H1 (cell line): ENCODE measurements at regions not wholly inside any gene's neighbourhood (a gene's known extent, or its start where the extent isn't known, plus 50 kb on each side); places are given as distances from the start of the nearest gene placed in this dataset.

Source experiments
- CTCF ChIA-PET: fragments of 300-600 bp; sonication (Branson Sonifier 250); formaldehyde crosslinking; loops from one replicate; lab custom pipeline; 2021; ENCODE audit not compliant: partially characterized antibody; lab: Charles Lee
- POLR2A ChIA-PET: fragments of 300-600 bp; sonication (Branson Sonifier 250); formaldehyde crosslinking; loops from one replicate; lab custom pipeline; 2021; ENCODE audit warnings: inconsistent platforms; ENCODE audit not compliant: partially characterized antibody; lab: Charles Lee
- DNase-seq, 2 experiments: peaks; one replicate each; pipeline versions ENCODE4 v3.0.0 to v3.0.0-alpha.2; 2010 to 2022; ENCODE audit warnings: low spot score in 2 of 2, low read depth in 1 of 2, mixed read lengths in 1 of 2
- FAIRE-seq: peaks from 2 replicates; lab custom pipeline; 2011; peaks lifted over from hg19 to GRCh38; lab: Jason Lieb, UNC
- H2AFZ ChIP-seq: 2 replicates; pipeline ENCODE4 v1.8.1; 2012; ENCODE audit warnings: low read length, inconsistent platforms
- H2AK5ac ChIP-seq: 2 replicates; pipeline ENCODE4 v1.6.1; 2013; ENCODE audit warnings: low read depth, low read length
- H2BK120ac ChIP-seq: replicated peaks from 2 replicates; pipeline ENCODE3; 2013; ENCODE audit warnings: low read depth, low read length, inconsistent platforms
- H2BK12ac ChIP-seq: 2 replicates; pipeline ENCODE4 v1.6.1; 2013; ENCODE audit warnings: low read depth, low read length
- H2BK15ac ChIP-seq: 2 replicates; pipeline ENCODE4 v1.6.1; 2013; ENCODE audit warnings: low read length
- H2BK20ac ChIP-seq: 2 replicates; pipeline ENCODE4 v1.6.1; 2013; ENCODE audit warnings: low read length
- H2BK5ac ChIP-seq: 2 replicates; pipeline ENCODE4 v1.6.1; 2013; ENCODE audit warnings: low read depth, low read length
- H3K14ac ChIP-seq: 2 replicates; pipeline ENCODE4 v1.6.1; 2013; ENCODE audit warnings: inconsistent platforms; ENCODE audit not compliant: insufficient read length
- H3K18ac ChIP-seq: 2 replicates; pipeline ENCODE4 v1.6.1; 2013; ENCODE audit warnings: low read length; ENCODE audit errors: extremely low read depth
- H3K23ac ChIP-seq: 2 replicates; pipeline ENCODE4 v1.6.1; 2013; ENCODE audit warnings: inconsistent platforms; ENCODE audit not compliant: insufficient read length
- H3K23me2 ChIP-seq: 2 replicates; pipeline ENCODE4 v1.6.1; 2013; ENCODE audit warnings: low read depth, low read length
- H3K27ac ChIP-seq: 2 replicates; pipeline ENCODE4 v1.6.1; 2011; ENCODE audit warnings: low read depth, low read length, inconsistent platforms
- H3K27me3 ChIP-seq, 4 experiments: replicated peaks in 1 of 4; 1 replicate in 1 of 4; 2 replicates in 3 of 4; pipeline versions ENCODE4 v1.6.1 to v1.8.1; 2011 to 2013; ENCODE audit warnings: low read length in 3 of 4, mild to moderate bottlenecking in 3 of 4, inconsistent platforms in 2 of 4, mixed read lengths in 2 of 4, moderate library complexity in 1 of 4; ENCODE audit not compliant: control insufficient read depth in 3 of 4, insufficient read depth in 3 of 4; ENCODE audit errors: extremely low read depth in 1 of 4
- H3K36me3 ChIP-seq, 4 experiments: 2 replicates each; pipeline versions ENCODE4 v1.6.1 to v1.8.1; 2011 to 2013; ENCODE audit warnings: mild to moderate bottlenecking in 4 of 4, low read length in 3 of 4, moderate library complexity in 2 of 4, control low read depth in 1 of 4, inconsistent platforms in 1 of 4; ENCODE audit not compliant: insufficient read depth in 4 of 4, control insufficient read depth in 2 of 4
- H3K4ac ChIP-seq: replicated peaks from 2 replicates; pipeline ENCODE3; 2013; ENCODE audit warnings: low read length, low read depth, mixed read lengths, inconsistent platforms; ENCODE audit not compliant: insufficient read length
- H3K4me1 ChIP-seq, 4 experiments: replicated peaks in 1 of 4; 1 replicate in 1 of 4; 2 replicates in 3 of 4; pipeline versions ENCODE4 v1.6.1 to v1.8.1; 2011 to 2013; ENCODE audit warnings: low read length in 3 of 4, inconsistent platforms in 2 of 4, mixed read lengths in 1 of 4; ENCODE audit not compliant: insufficient read depth in 4 of 4, control insufficient read depth in 3 of 4
- H3K4me2 ChIP-seq, 2 experiments: 2 replicates each; pipeline versions ENCODE4 v1.6.1 to v1.8.1; 2011 to 2013; ENCODE audit warnings: low read depth in 2 of 2, low read length in 2 of 2, control low read depth in 1 of 2, inconsistent platforms in 1 of 2, mild to moderate bottlenecking in 1 of 2; ENCODE audit not compliant: insufficient read depth in 1 of 2
- H3K4me3 ChIP-seq, 4 experiments: fragments of 200-600, 300-600 bp in 1 of 4; sonication (generic), shearing (Covaris generic), sonication (Bioruptor Twin) in 1 of 4; 2 replicates each; pipeline versions ENCODE4 v1.5.1 to v1.8.1; 2011 to 2016; ENCODE audit warnings: low read length in 4 of 4, low read depth in 3 of 4, control low read depth in 2 of 4, inconsistent platforms in 2 of 4, mild to moderate bottlenecking in 2 of 4, mixed read lengths in 1 of 4, moderate library complexity in 1 of 4; ENCODE audit not compliant: insufficient read depth in 2 of 4; ENCODE audit errors: extremely low read depth in 1 of 4
- H3K56ac ChIP-seq: replicated peaks from 2 replicates; pipeline ENCODE3; 2013; ENCODE audit warnings: low read depth, mild to moderate bottlenecking, mixed read lengths, low read length, inconsistent platforms; ENCODE audit not compliant: insufficient read length
- H3K79me1 ChIP-seq: 2 replicates; pipeline ENCODE4 v1.6.1; 2013; ENCODE audit warnings: low read depth, low read length, control low read depth
- H3K79me2 ChIP-seq, 2 experiments: 2 replicates each; pipeline versions ENCODE4 v1.6.1 to v1.8.1; 2012 to 2013; ENCODE audit warnings: low read length in 2 of 2, mild to moderate bottlenecking in 2 of 2, inconsistent platforms in 1 of 2; ENCODE audit not compliant: insufficient read depth in 2 of 2, control insufficient read depth in 1 of 2
- H3K9ac ChIP-seq, 4 experiments: replicated peaks in 1 of 4; 1 replicate in 1 of 4; 2 replicates in 3 of 4; pipeline versions ENCODE4 v1.6.1 to v1.8.1; 2011 to 2013; ENCODE audit warnings: low read depth in 3 of 4, low read length in 3 of 4, control low read depth in 2 of 4, mild to moderate bottlenecking in 2 of 4, moderate library complexity in 2 of 4, inconsistent platforms in 1 of 4; ENCODE audit errors: extremely low read depth in 1 of 4
- H3K9me3 ChIP-seq, 2 experiments: 2 replicates each; pipeline versions ENCODE4 v1.6.1 to v1.8.1; 2012 to 2013; ENCODE audit warnings: mild to moderate bottlenecking in 2 of 2, moderate library complexity in 2 of 2, control low read depth in 1 of 2, inconsistent platforms in 1 of 2, low read depth in 1 of 2, low read length in 1 of 2, mixed read lengths in 1 of 2; ENCODE audit not compliant: insufficient read depth in 2 of 2
- H4K20me1 ChIP-seq, 2 experiments: replicated peaks in 1 of 2; 2 replicates each; pipeline versions ENCODE3 to v1.8.1; 2011 to 2013; ENCODE audit warnings: inconsistent platforms in 2 of 2, low read length in 2 of 2, mild to moderate bottlenecking in 1 of 2; ENCODE audit not compliant: insufficient read depth in 2 of 2, control insufficient read depth in 1 of 2
- H4K5ac ChIP-seq: 2 replicates; pipeline ENCODE4 v1.6.1; 2013; ENCODE audit warnings: low read length, low read depth, mixed read lengths, inconsistent platforms; ENCODE audit not compliant: insufficient read length
- H4K8ac ChIP-seq: 2 replicates; pipeline ENCODE4 v1.8.0; 2013; ENCODE audit warnings: mild to moderate bottlenecking, moderate library complexity, low read length, inconsistent platforms; ENCODE audit not compliant: insufficient read depth; ENCODE audit errors: extremely low read depth
- H4K91ac ChIP-seq: replicated peaks from 2 replicates; pipeline ENCODE3; 2013; ENCODE audit warnings: low read length, mixed read lengths, inconsistent platforms; ENCODE audit not compliant: insufficient read length
- SAP30 ChIP-seq: fragments of 300-600 bp; sonication (generic); IDR thresholded peaks from 2 replicates; pipeline ENCODE4 v1.7.1; 2012; ENCODE audit warnings: low read length, moderate library complexity, mild to moderate bottlenecking, inconsistent platforms; ENCODE audit not compliant: insufficient read depth, insufficient replicate concordance
- SIN3A ChIP-seq, 2 experiments: IDR thresholded peaks in 1 of 2; conservative IDR thresholded peaks in 1 of 2; 2 replicates each; pipeline ENCODE4 v1.6.1; 2011 to 2012; ENCODE audit warnings: low read length in 2 of 2, improper control_type of control experiment in 1 of 2, low read depth in 1 of 2, mild to moderate bottlenecking in 1 of 2
- SIRT6 ChIP-seq: IDR thresholded peaks from one replicate; pipeline ENCODE4 v1.7.1; 2012; ENCODE audit warnings: low read length, inconsistent platforms
- WGBS, 2 experiments: shearing (Covaris generic) in 1 of 2; methylation state at CpG; one replicate each; pipeline versions ENCODE4 v1.1.6 to v1.1.7; 2013 to 2015; ENCODE audit warnings: low lambda C conversion rate in 2 of 2, mixed read lengths in 2 of 2, inconsistent platforms in 1 of 2, low coverage in 1 of 2, missing lambda C conversion rate in 1 of 2; ENCODE audit not compliant: insufficient replicate concordance in 2 of 2, insufficient coverage in 1 of 2, insufficient read length in 1 of 2; ENCODE audit errors: extremely low coverage in 1 of 2, missing lambda C conversion rate in 1 of 2; 5-methylcytosine and 5-hydroxymethylcytosine counted together
- TF ChIP-seq, protein P1 (sequence below): IDR thresholded peaks from 2 replicates; pipeline ENCODE4 v1.6.1; 2012; ENCODE audit warnings: inconsistent platforms

DNA sequence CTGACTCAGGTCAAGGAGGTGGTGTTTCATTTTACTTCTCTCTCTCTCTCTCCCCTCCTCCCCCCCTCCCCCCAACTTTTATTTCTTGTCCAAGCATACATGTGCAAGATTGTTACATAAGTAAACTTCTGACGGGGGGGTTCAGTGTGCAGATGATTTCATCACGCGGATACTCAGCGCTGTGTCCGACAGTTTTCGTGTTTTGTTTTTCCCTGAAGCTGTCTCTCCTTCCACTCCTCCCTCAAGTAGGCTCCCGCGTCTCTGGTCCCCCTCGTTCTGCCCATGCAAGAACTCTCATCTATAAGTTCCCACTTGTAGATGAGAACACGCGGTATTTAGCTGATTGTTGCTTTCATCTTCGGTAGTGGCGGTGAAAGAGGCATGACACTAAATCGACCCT lies 111.0 kb upstream of the ANKRD30BL start:
- no peak overlapping the region for H3K4me3 ChIP-seq
- H2BK15ac ChIP-seq, result no peak overlapping the region
- no peak for FAIRE-seq
- no peaks in the 10 kb centered on the region for H3K27me3 ChIP-seq
- H3K23me2 ChIP-seq, result no peaks in the 10 kb centered on the region
- no peak overlapping the region for H3K9ac ChIP-seq
- no peak overlapping the region for H3K56ac ChIP-seq
- no peak overlapping the region for H3K27ac ChIP-seq
- no peak overlapping the region for H2BK20ac ChIP-seq
- H3K79me2 ChIP-seq, result no peaks in the 10 kb centered on the region
- H2BK12ac ChIP-seq, result no peak overlapping the region
- H3K14ac ChIP-seq, result no peak overlapping the region
- ChIA-PET POLR2A (no interaction called here), CTCF (no interaction called here)
- H2BK5ac ChIP-seq, result no peak overlapping the region
- no peak overlapping the region for H3K23ac ChIP-seq
- H4K8ac ChIP-seq, result no peak overlapping the region
- no peak overlapping the region for H4K91ac ChIP-seq
- H3K4ac ChIP-seq, result no peak overlapping the region
- H2AK5ac ChIP-seq, result no peak overlapping the region
- H3K79me1 ChIP-seq, result no peaks in the 10 kb centered on the region
- no peaks in the 10 kb centered on the region for H4K20me1 ChIP-seq
- H3K18ac ChIP-seq, result no peak overlapping the region
- no peaks in the 10 kb centered on the region for H3K9me3 ChIP-seq
- TF ChIP-seq SIN3A (conservative IDR thresholded peaks at IDR 0.05 in 1 of 2, IDR thresholded peaks at IDR 0.05 in 1 of 2; ENCODE audit: low read depth in 1 of 2, low read length in 2 of 2), result no peak
- TF ChIP-seq, protein P1, sequence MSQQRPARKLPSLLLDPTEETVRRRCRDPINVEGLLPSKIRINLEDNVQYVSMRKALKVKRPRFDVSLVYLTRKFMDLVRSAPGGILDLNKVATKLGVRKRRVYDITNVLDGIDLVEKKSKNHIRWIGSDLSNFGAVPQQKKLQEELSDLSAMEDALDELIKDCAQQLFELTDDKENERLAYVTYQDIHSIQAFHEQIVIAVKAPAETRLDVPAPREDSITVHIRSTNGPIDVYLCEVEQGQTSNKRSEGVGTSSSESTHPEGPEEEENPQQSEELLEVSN, result no peak
- TF ChIP-seq SAP30, result no peak
- no peak for TF ChIP-seq SIRT6
- H3K4me1 ChIP-seq, result peaks cover 0 to 5% (median 2%) of the 10 kb centered on the region in 4 experiments; a peak in 4 of 7 replicates
- H2BK120ac ChIP-seq, result no peak overlapping the region
- DNase-seq, result no peak
- H4K5ac ChIP-seq, result no peak overlapping the region
- H3K4me2 ChIP-seq, result no peak overlapping the region
- 80% methylated on average over 9 of the region's 14 CpGs; no CpG with 5 or more reads in 1 of the 2 experiments for WGBS, 2 experiments
- H3K36me3 ChIP-seq, result no peaks in the 10 kb centered on the region
- H2AFZ ChIP-seq, result no peak overlapping the region
